H9 (cell line): ENCODE measurements at regions not wholly inside any gene's neighbourhood (a gene's known extent, or its start where the extent isn't known, plus 50 kb on each side); places are given as distances from the start of the nearest gene placed in this dataset.

ENCODE experiments used
- DNase-seq: peaks from one replicate; pipeline ENCODE4 v3.0.0-alpha.2; 2017
- H2AFZ ChIP-seq: one replicate; pipeline ENCODE4 v1.6.1; 2013; ENCODE audit warnings: mild to moderate bottlenecking, low read length, control low read depth, moderate library complexity
- H2AK5ac ChIP-seq: 2 replicates; pipeline ENCODE4 v1.6.1; 2013; ENCODE audit warnings: low read length, control low read depth, mixed read lengths; ENCODE audit not compliant: insufficient read length
- H2BK120ac ChIP-seq: one replicate; pipeline ENCODE4 v1.6.1; 2013; ENCODE audit warnings: low read depth, mild to moderate bottlenecking, low read length, control low read depth, inconsistent platforms; ENCODE audit not compliant: poor library complexity, severe bottlenecking
- H2BK12ac ChIP-seq: 2 replicates; pipeline ENCODE4 v1.6.1; 2013; ENCODE audit warnings: low read length, control low read depth, mixed read lengths, low read depth; ENCODE audit not compliant: insufficient read length
- H2BK15ac ChIP-seq: 2 replicates; pipeline ENCODE4 v1.6.1; 2013; ENCODE audit warnings: low read depth, low read length, control low read depth
- H2BK20ac ChIP-seq: one replicate; pipeline ENCODE4 v1.6.1; 2013; ENCODE audit warnings: low read depth, mild to moderate bottlenecking, low read length, control low read depth, inconsistent platforms; ENCODE audit not compliant: poor library complexity, severe bottlenecking
- H2BK5ac ChIP-seq: 2 replicates; pipeline ENCODE4 v1.6.1; 2013; ENCODE audit warnings: low read length, control low read depth, mixed read lengths; ENCODE audit not compliant: insufficient read length
- H3K14ac ChIP-seq: 2 replicates; pipeline ENCODE4 v1.6.1; 2013; ENCODE audit warnings: low read length, control low read depth; ENCODE audit not compliant: insufficient read depth
- H3K18ac ChIP-seq: 2 replicates; pipeline ENCODE4 v1.6.1; 2013; ENCODE audit warnings: low read depth, mild to moderate bottlenecking, mixed read lengths, low read length, control low read depth; ENCODE audit not compliant: insufficient read length
- H3K23ac ChIP-seq: 2 replicates; pipeline ENCODE4 v1.6.1; 2013; ENCODE audit warnings: low read length, control low read depth, mixed read lengths, low read depth; ENCODE audit not compliant: insufficient read length
- H3K23me2 ChIP-seq: 2 replicates; pipeline ENCODE4 v1.6.1; 2013; ENCODE audit warnings: low read depth, mild to moderate bottlenecking, mixed read lengths, low read length, control low read depth; ENCODE audit not compliant: insufficient read length, poor library complexity, severe bottlenecking
- H3K27ac ChIP-seq: 2 replicates; pipeline ENCODE4 v1.5.1; 2013; ENCODE audit warnings: low read length, control low read depth, mixed read lengths, low read depth; ENCODE audit not compliant: insufficient read length
- H3K27me3 ChIP-seq: 2 replicates; pipeline ENCODE4 v1.6.1; 2013; ENCODE audit warnings: low read length, control low read depth, inconsistent platforms; ENCODE audit not compliant: insufficient read depth
- H3K4ac ChIP-seq: 2 replicates; pipeline ENCODE4 v1.6.1; 2013; ENCODE audit warnings: low read depth, mild to moderate bottlenecking, control low read depth, inconsistent platforms, low read length, moderate library complexity
- H3K4me1 ChIP-seq: 2 replicates; pipeline ENCODE4 v1.6.1; 2013; ENCODE audit warnings: low read length, control low read depth, inconsistent platforms; ENCODE audit not compliant: insufficient read depth
- H3K4me2 ChIP-seq: 2 replicates; pipeline ENCODE4 v1.6.1; 2013; ENCODE audit warnings: low read length, control low read depth, mixed read lengths; ENCODE audit not compliant: insufficient read length, insufficient read depth
- H3K56ac ChIP-seq: 2 replicates; pipeline ENCODE4 v1.6.1; 2013; ENCODE audit warnings: low read depth, mild to moderate bottlenecking, mixed read lengths, low read length, control low read depth; ENCODE audit not compliant: insufficient read length
- H3K79me1 ChIP-seq: 2 replicates; pipeline ENCODE4 v1.6.1; 2013; ENCODE audit warnings: low read depth, mild to moderate bottlenecking, moderate library complexity, low read length, control low read depth, inconsistent platforms; ENCODE audit not compliant: insufficient read depth, poor library complexity, severe bottlenecking
- H3K79me2 ChIP-seq: 2 replicates; pipeline ENCODE4 v1.6.1; 2013; ENCODE audit warnings: low read length, control low read depth, inconsistent platforms; ENCODE audit not compliant: insufficient read depth
- H3K9ac ChIP-seq: 2 replicates; pipeline ENCODE4 v1.6.1; 2013; ENCODE audit warnings: low read length, control low read depth, mixed read lengths; ENCODE audit not compliant: insufficient read length; ENCODE audit errors: extremely low read depth
- H3K9me3 ChIP-seq: one replicate; pipeline ENCODE4 v1.6.1; 2013; ENCODE audit warnings: low read depth, low read length, inconsistent platforms; ENCODE audit not compliant: control insufficient read depth
- H3T11ph ChIP-seq: one replicate; pipeline ENCODE4 v1.6.1; 2013; ENCODE audit warnings: mild to moderate bottlenecking, low read length, control low read depth, inconsistent platforms
- H4K20me1 ChIP-seq: one replicate; pipeline ENCODE4 v1.6.1; 2013; ENCODE audit not compliant: control insufficient read depth, insufficient read length, insufficient read depth
- H4K5ac ChIP-seq: 2 replicates; pipeline ENCODE4 v1.6.1; 2013; ENCODE audit warnings: low read depth, mild to moderate bottlenecking, mixed read lengths, low read length, control low read depth; ENCODE audit not compliant: insufficient read length
- H4K8ac ChIP-seq: replicated peaks from 2 replicates; pipeline ENCODE4 v1.6.1; 2013; ENCODE audit warnings: low read length, control low read depth, mixed read lengths, low read depth; ENCODE audit not compliant: insufficient read length
- H4K91ac ChIP-seq: 2 replicates; pipeline ENCODE4 v1.6.1; 2013; ENCODE audit warnings: low read depth, mild to moderate bottlenecking, moderate library complexity, mixed read lengths, low read length, control low read depth; ENCODE audit not compliant: insufficient read length
- H3K27ac Mint-ChIP-seq, 3 experiments: 2 replicates in 2 of 3; 3 replicates in 1 of 3; pipeline ENCODE4 v1.8.0; 2020 to 2021; ENCODE audit warnings: mixed read lengths in 3 of 3, mild to moderate bottlenecking in 1 of 3, moderate library complexity in 1 of 3
- H3K27me3 Mint-ChIP-seq: 2 replicates; pipeline ENCODE4 v1.8.0; 2021; ENCODE audit warnings: low read depth, mild to moderate bottlenecking, moderate library complexity, mixed read lengths
- H3K36me3 Mint-ChIP-seq, 3 experiments: 2 replicates in 2 of 3; 3 replicates in 1 of 3; pipeline ENCODE4 v1.8.0; 2020 to 2021; ENCODE audit warnings: low read depth in 3 of 3, mixed read lengths in 3 of 3; ENCODE audit not compliant: insufficient read depth in 1 of 3
- H3K4me1 Mint-ChIP-seq, 2 experiments: 2 replicates each; pipeline ENCODE4 v1.8.0; 2020; ENCODE audit warnings: mixed read lengths in 2 of 2
- H3K4me3 Mint-ChIP-seq, 2 experiments: 2 replicates in 1 of 2; 3 replicates in 1 of 2; pipeline ENCODE4 v1.8.0; 2020 to 2021; ENCODE audit warnings: mild to moderate bottlenecking in 2 of 2, mixed read lengths in 2 of 2, moderate library complexity in 1 of 2
- H3K9me3 Mint-ChIP-seq, 2 experiments: 2 replicates in 1 of 2; 3 replicates in 1 of 2; pipeline ENCODE4 v1.8.0; 2020; ENCODE audit warnings: mild to moderate bottlenecking in 2 of 2, mixed read lengths in 2 of 2, moderate library complexity in 1 of 2
- CTCF ChIP-seq: fragments of 200-600 bp; sonication (generic); conservative IDR thresholded peaks from 3 replicates; pipeline ENCODE4 v1.8.0; 2021; ENCODE audit warnings: antibody characterized with exemption, mild to moderate bottlenecking

DNA sequence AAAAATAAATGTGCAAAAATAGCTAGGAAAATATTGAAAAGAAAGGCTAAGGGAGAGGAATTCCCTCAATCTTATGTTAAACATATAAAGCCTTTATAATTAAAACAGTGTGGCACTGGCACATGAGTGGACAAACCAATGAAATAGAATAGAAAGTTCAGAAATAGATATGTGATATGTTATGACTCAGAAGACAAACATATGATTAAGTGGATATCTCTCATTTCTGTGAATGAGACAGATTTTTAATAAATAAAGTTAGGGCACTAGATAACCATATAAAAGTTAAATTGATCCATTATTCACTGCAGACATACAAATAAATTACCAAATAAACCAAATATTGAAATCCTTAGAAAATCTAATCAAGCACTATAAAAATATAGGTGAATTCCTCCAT lies 73.0 kb downstream of the ALG10B start:
- Mint-ChIP-seq H3K4me1 (peaks cover 16 to 17% of the 10 kb centered on the region in 2 experiments), H3K27ac (no peak overlapping the region), H3K27me3 (no peaks in the 10 kb centered on the region), H3K36me3 (peaks cover 0 to 9% (median 7%) of the 10 kb centered on the region in 3 experiments; a peak in 5 of 7 replicates), H3K4me3 (no peak overlapping the region), H3K9me3 (peaks cover 0 to 3% of the 10 kb centered on the region in 2 experiments; a peak in 2 of 5 replicates)
- no peak overlapping the region for H2BK20ac ChIP-seq
- H3K4me2 ChIP-seq, result no peak overlapping the region
- H3K18ac ChIP-seq, result no peak overlapping the region
- no peak overlapping the region for H3T11ph ChIP-seq
- H3K4ac ChIP-seq, result no peak overlapping the region
- no peaks in the 10 kb centered on the region for H3K4me1 ChIP-seq
- H3K27me3 ChIP-seq, result no peaks in the 10 kb centered on the region
- no peaks in the 10 kb centered on the region for H3K79me1 ChIP-seq
- no peak overlapping the region for H4K8ac ChIP-seq
- no peak overlapping the region for H2BK5ac ChIP-seq
- no peak overlapping the region for H2BK12ac ChIP-seq
- no peak overlapping the region for H3K9ac ChIP-seq
- no peaks in the 10 kb centered on the region for H3K23me2 ChIP-seq
- H2BK120ac ChIP-seq, result no peak overlapping the region
- H3K14ac ChIP-seq, result no peak overlapping the region
- H3K79me2 ChIP-seq, result no peaks in the 10 kb centered on the region
- H4K20me1 ChIP-seq, result no peaks in the 10 kb centered on the region
- no peak overlapping the region for H4K91ac ChIP-seq
- no peak overlapping the region for H3K27ac ChIP-seq
- no peak overlapping the region for H2AFZ ChIP-seq
- no peak for TF ChIP-seq CTCF
- H4K5ac ChIP-seq, result no peak overlapping the region
- DNase-seq, result no peak
- H3K9me3 ChIP-seq, result no peaks in the 10 kb centered on the region
- H2AK5ac ChIP-seq, result no peak overlapping the region
- H3K23ac ChIP-seq, result no peak overlapping the region
- H2BK15ac ChIP-seq, result no peak overlapping the region
- H3K56ac ChIP-seq, result no peak overlapping the region
